GM23338 (cell line): ENCODE measurements at regions not wholly inside any gene's neighbourhood (a gene's known extent, or its start where the extent isn't known, plus 50 kb on each side); places are given as distances from the start of the nearest gene placed in this dataset.

Experiments used
- ATAC-seq: fragments of 200-7000 bp; cut with Tn5 transposase; 3 replicates; pipeline ENCODE4 v1.9.1; 2020
- DNase-seq: peaks from one replicate; pipeline ENCODE4 v3.0.0-alpha.2; 2015; ENCODE audit warnings: low spot score
- H2AFZ ChIP-seq: fragments of 200-600 bp; sonication (generic); 2 replicates; pipeline ENCODE4 v1.8.0; 2016; ENCODE audit warnings: antibody characterized with exemption, mild to moderate bottlenecking, moderate library complexity
- H3F3A ChIP-seq: fragments of 200-600 bp; sonication (generic); replicated peaks from 2 replicates; pipeline ENCODE4 v1.8.0; 2017; ENCODE audit warnings: antibody characterized with exemption, mixed run types, low read depth
- H3K27ac ChIP-seq: fragments of 200-600 bp; sonication (generic); 2 replicates; pipeline ENCODE4 v1.6.1; 2016; ENCODE audit warnings: low read depth
- H3K27me3 ChIP-seq: fragments of 200-600 bp; sonication (generic); 2 replicates; pipeline ENCODE4 v1.8.0; 2016; ENCODE audit warnings: mild to moderate bottlenecking, mixed run types, moderate library complexity; ENCODE audit not compliant: insufficient read depth
- H3K36me3 ChIP-seq: fragments of 200-600 bp; sonication (generic); 2 replicates; pipeline ENCODE4 v1.8.0; 2016; ENCODE audit warnings: mild to moderate bottlenecking; ENCODE audit not compliant: insufficient read depth
- H3K4me1 ChIP-seq: fragments of 200-600 bp; sonication (generic); 2 replicates; pipeline ENCODE4 v1.8.0; 2016; ENCODE audit warnings: mild to moderate bottlenecking, moderate library complexity; ENCODE audit not compliant: insufficient read depth
- H3K4me2 ChIP-seq: fragments of 200-600 bp; sonication (generic); 2 replicates; pipeline ENCODE4 v1.7.1; 2017; ENCODE audit warnings: mixed run types
- H3K4me3 ChIP-seq: fragments of 200-600 bp; sonication (generic); 2 replicates; pipeline ENCODE4 v1.6.1; 2016; ENCODE audit warnings: mixed run types
- H3K79me2 ChIP-seq: fragments of 200-600 bp; sonication (generic); replicated peaks from 2 replicates; pipeline ENCODE4 v1.8.0; 2017; ENCODE audit warnings: mild to moderate bottlenecking; ENCODE audit not compliant: insufficient read depth
- H3K9me2 ChIP-seq: fragments of 200-600 bp; sonication (generic); 2 replicates; pipeline ENCODE4 v1.8.0; 2017; ENCODE audit not compliant: insufficient read depth
- H4K20me1 ChIP-seq: fragments of 200-600 bp; sonication (generic); replicated peaks from 2 replicates; pipeline ENCODE4 v1.8.0; 2017; ENCODE audit warnings: mild to moderate bottlenecking; ENCODE audit not compliant: insufficient read depth
- H3K27ac Mint-ChIP-seq: 2 replicates; pipeline ENCODE4 v1.8.0; 2020; ENCODE audit warnings: inconsistent platforms, mild to moderate bottlenecking, moderate library complexity, mixed read lengths
- H3K27me3 Mint-ChIP-seq: 3 replicates; pipeline ENCODE4 v1.8.0; 2022; ENCODE audit warnings: low read depth, mild to moderate bottlenecking, moderate library complexity, mixed read lengths, inconsistent platforms; ENCODE audit not compliant: insufficient read depth, poor library complexity
- H3K36me3 Mint-ChIP-seq: 3 replicates; pipeline ENCODE4 v1.8.0; 2021; ENCODE audit warnings: low read depth, mild to moderate bottlenecking, inconsistent platforms, moderate library complexity, mixed read lengths
- H3K4me1 Mint-ChIP-seq: 3 replicates; pipeline ENCODE4 v1.8.0; 2020; ENCODE audit warnings: mild to moderate bottlenecking, inconsistent platforms, mixed read lengths
- H3K4me3 Mint-ChIP-seq: 3 replicates; pipeline ENCODE4 v1.8.0; 2021; ENCODE audit warnings: moderate library complexity, mild to moderate bottlenecking, inconsistent platforms, mixed read lengths
- H3K9me3 Mint-ChIP-seq: 3 replicates; pipeline ENCODE4 v1.8.0; 2020; ENCODE audit warnings: moderate library complexity, mild to moderate bottlenecking, inconsistent platforms, mixed read lengths
- CREB1 ChIP-seq: fragments of 250-450 bp; sonication (Bioruptor Pico); IDR thresholded peaks from 2 replicates; pipeline ENCODE4 v1.5.0; 2020; ENCODE audit warnings: low read depth, mild to moderate bottlenecking, moderate library complexity
- CTCF ChIP-seq, 2 experiments: fragments of 200-600 bp in 1 of 2; sonication (generic) in 1 of 2; conservative IDR thresholded peaks; 2 replicates each; pipeline versions ENCODE4 v1.5.1 to v1.6.1; 2016 to 2017; ENCODE audit warnings: antibody characterized with exemption in 2 of 2, low read depth in 2 of 2, mild to moderate bottlenecking in 2 of 2, moderate library complexity in 1 of 2
- ETS1 ChIP-seq: IDR thresholded peaks from 2 replicates; pipeline ENCODE4 v1.6.1; 2016; ENCODE audit warnings: antibody characterized with exemption
- EZH2 ChIP-seq: fragments of 200-600 bp; sonication (generic); IDR thresholded peaks from one replicate; pipeline ENCODE4 v1.8.0; 2017; ENCODE audit warnings: antibody characterized with exemption, mild to moderate bottlenecking, low read depth; ENCODE audit not compliant: unreplicated experiment
- EZH2phosphoT487 ChIP-seq: fragments of 200-600 bp; sonication (generic); IDR thresholded peaks from one replicate; pipeline ENCODE4 v1.8.1; 2018; ENCODE audit warnings: antibody characterized with exemption; ENCODE audit not compliant: unreplicated experiment
- JUNB ChIP-seq: IDR thresholded peaks from one replicate; pipeline ENCODE4 v1.6.1; 2016; ENCODE audit warnings: antibody characterized with exemption; ENCODE audit not compliant: unreplicated experiment
- NANOG ChIP-seq: IDR thresholded peaks from 2 replicates; pipeline ENCODE4 v1.6.1; 2016; ENCODE audit warnings: antibody characterized with exemption, borderline replicate concordance
- POLR2AphosphoS5 ChIP-seq: IDR thresholded peaks from 2 replicates; pipeline ENCODE4 v1.6.1; 2016; ENCODE audit warnings: antibody characterized with exemption, low read depth
- REST ChIP-seq: IDR thresholded peaks from one replicate; pipeline ENCODE4 v1.6.1; 2018; ENCODE audit warnings: antibody characterized with exemption; ENCODE audit not compliant: unreplicated experiment
- STAT1 ChIP-seq: IDR thresholded peaks from one replicate; pipeline ENCODE4 v1.6.1; 2016; ENCODE audit warnings: antibody characterized with exemption; ENCODE audit not compliant: unreplicated experiment
- ZNF114 ChIP-seq: fragments of 250-450 bp; sonication (Bioruptor Pico); IDR thresholded peaks from 2 replicates; pipeline ENCODE4 v1.5.0; 2020; ENCODE audit warnings: mild to moderate bottlenecking, moderate library complexity
- ZNF331 ChIP-seq: fragments of 250-450 bp; sonication (Bioruptor Pico); IDR thresholded peaks from 2 replicates; pipeline ENCODE4 v1.5.0; 2020; ENCODE audit warnings: low read depth, mild to moderate bottlenecking, moderate library complexity
- ZNF462 ChIP-seq: fragments of 250-450 bp; sonication (Bioruptor Pico); IDR thresholded peaks from 2 replicates; pipeline ENCODE4 v1.5.0; 2020; ENCODE audit warnings: mild to moderate bottlenecking, moderate library complexity

- H3K79me2 ChIP-seq = no peaks in the 10 kb centered on the region
- DNase-seq = no peak
- H3K4me3 ChIP-seq = no peak overlapping the region
- peaks cover 1% of the 10 kb centered on the region for H3K27me3 Mint-ChIP-seq
- peak overlapping the region; percentile 67; the same call in 1 of the 2 replicates for H2AFZ ChIP-seq
- no peaks in the 10 kb centered on the region for H3F3A ChIP-seq
- H3K36me3 Mint-ChIP-seq = no peaks in the 10 kb centered on the region
- no peaks in the 10 kb centered on the region for H3K9me3 Mint-ChIP-seq
- no peak overlapping the region for H3K27ac ChIP-seq
- ATAC-seq = no peak
- H3K4me1 Mint-ChIP-seq = peaks cover 9% of the 10 kb centered on the region
- no peaks in the 10 kb centered on the region; the same call in 1 of the 2 replicates for H3K4me1 ChIP-seq
- H3K9me2 ChIP-seq = no peaks in the 10 kb centered on the region
- no peaks in the 10 kb centered on the region for H4K20me1 ChIP-seq
- no peaks in the 10 kb centered on the region for H3K27me3 ChIP-seq
- TF ChIP-seq JUNB = no peak
- no peak for TF ChIP-seq EZH2phosphoT487
- no peak for TF ChIP-seq ZNF114 (CRISPR knock-in tag)
- TF ChIP-seq NANOG = no peak
- TF ChIP-seq REST = no peak
- TF ChIP-seq EZH2 = no peak
- no peak for TF ChIP-seq POLR2AphosphoS5
- TF ChIP-seq CTCF (conservative IDR thresholded peaks at IDR 0.05; ENCODE audit: low read depth in 2 of 2) = no peak
- no peak for TF ChIP-seq ZNF462
- TF ChIP-seq STAT1 = no peak
- TF ChIP-seq ETS1 = no peak
- TF ChIP-seq ZNF331 (CRISPR knock-in tag) = no peak
- TF ChIP-seq CREB1 = no peak
- no peak overlapping the region for H3K4me2 ChIP-seq
- no peaks in the 10 kb centered on the region for H3K36me3 ChIP-seq
- H3K4me3 Mint-ChIP-seq = no peak overlapping the region
- H3K27ac Mint-ChIP-seq = 0 out of 2 replicates have a peak overlapping the region, but pooled peaks have one; percentile 8
Measured at GRCh38 chr1:67635055-67635809, 49.8 kb upstream of the GADD45A start.
